ENCODE measurements at regions not wholly inside any gene's neighbourhood (a gene's known extent, or its start where the extent isn't known, plus 50 kb on each side); places are given as distances from the start of the nearest gene placed in this dataset.

DNA sequence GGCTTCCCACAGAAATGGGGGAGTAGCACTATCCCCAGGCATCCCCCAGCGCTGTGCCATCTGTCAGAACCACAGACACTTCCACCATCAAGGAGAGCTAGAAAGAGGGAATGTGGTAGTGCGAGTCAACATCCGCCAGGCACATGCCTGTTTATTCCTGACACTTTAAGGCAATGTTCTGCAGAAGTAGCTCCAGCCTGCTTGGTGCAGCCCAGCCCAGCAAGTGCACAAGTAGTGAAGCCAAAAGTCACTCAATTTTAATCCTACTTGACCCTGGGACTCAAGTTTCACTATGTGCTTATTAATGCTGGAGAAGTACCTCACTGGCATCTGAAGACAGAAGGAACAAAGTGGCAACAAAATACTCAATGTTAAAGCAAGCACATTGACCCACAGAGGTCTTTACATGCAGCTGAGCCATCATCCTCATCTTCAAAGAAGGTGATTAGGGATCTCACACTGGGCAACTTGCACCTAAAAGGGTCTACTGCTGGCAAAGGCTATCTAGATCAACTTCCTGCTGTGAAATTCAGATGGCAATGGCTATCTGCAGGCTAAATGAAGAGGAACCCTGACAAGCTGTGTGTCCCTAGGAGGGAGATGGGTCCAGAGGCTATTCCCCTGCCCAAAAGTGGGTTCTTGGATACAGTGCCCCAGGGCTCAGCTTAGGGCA is 61.4 kb upstream of the CLDN18 start:
- TF ChIP-seq, protein P1, sequence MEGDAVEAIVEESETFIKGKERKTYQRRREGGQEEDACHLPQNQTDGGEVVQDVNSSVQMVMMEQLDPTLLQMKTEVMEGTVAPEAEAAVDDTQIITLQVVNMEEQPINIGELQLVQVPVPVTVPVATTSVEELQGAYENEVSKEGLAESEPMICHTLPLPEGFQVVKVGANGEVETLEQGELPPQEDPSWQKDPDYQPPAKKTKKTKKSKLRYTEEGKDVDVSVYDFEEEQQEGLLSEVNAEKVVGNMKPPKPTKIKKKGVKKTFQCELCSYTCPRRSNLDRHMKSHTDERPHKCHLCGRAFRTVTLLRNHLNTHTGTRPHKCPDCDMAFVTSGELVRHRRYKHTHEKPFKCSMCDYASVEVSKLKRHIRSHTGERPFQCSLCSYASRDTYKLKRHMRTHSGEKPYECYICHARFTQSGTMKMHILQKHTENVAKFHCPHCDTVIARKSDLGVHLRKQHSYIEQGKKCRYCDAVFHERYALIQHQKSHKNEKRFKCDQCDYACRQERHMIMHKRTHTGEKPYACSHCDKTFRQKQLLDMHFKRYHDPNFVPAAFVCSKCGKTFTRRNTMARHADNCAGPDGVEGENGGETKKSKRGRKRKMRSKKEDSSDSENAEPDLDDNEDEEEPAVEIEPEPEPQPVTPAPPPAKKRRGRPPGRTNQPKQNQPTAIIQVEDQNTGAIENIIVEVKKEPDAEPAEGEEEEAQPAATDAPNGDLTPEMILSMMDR (conservative IDR thresholded peaks at IDR 0.05), result no peak
- no peak for TF ChIP-seq EZH2 (IDR thresholded peaks at IDR 0.05; ENCODE audit: low read depth)
